NCI-H1105 (cell line): ENCODE measurements at regions not wholly inside any gene's neighbourhood (a gene's known extent, or its start where the extent isn't known, plus 50 kb on each side); places are given as distances from the start of the nearest gene placed in this dataset.

Experiments
- DNase-seq: peaks from one replicate; lab custom pipeline; 2025; lab: John Stamatoyannopoulos, UW

DNA sequence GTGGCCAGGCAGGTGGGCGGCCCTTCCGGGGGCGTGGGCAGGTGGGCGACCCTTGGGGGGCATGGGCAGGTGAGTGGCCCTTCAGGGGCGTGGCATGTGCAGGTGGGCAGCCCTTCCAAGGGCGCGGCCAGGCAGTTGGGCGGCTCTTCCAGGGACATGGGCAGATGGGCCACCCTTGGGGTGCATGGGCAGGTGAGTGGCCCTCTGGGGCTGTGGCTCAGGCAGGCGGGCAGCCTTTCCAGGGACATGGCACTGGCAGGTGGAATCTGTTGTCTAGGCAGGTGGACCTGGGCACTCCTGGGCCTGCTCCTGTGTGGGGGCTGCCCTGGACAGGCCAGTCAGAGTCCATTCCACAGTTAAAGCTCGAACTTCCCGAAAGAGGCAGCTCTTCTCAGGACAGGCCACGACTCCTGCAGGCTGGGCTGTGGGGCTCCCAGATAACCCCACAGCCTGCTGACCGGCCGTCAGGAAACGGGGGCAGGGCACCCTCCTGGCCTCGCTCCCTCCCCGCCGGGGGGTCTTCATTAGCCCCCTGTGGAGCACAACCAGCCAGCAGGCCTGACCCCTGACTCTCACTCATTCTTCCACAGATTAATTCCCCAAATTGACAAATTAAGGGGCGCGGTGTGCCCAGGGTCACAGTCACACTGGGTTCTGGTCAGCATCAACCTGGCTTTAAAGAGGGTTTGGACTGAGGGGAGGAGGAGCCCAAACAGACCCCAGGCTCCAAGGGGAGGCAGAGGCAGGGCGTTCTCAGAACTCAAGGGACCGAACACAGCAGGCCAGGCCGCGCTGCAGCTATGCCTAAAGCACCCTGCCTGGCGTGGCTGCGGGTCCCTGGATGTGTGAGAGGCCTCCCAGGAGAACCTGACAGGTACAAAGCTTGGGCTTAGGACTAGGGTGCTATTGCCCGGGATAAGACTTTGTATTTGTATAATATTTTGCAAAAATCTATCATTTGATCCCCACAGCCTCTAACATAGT lies 130.0 kb downstream of the DLL1 start:
- no peak for DNase-seq

DNA sequence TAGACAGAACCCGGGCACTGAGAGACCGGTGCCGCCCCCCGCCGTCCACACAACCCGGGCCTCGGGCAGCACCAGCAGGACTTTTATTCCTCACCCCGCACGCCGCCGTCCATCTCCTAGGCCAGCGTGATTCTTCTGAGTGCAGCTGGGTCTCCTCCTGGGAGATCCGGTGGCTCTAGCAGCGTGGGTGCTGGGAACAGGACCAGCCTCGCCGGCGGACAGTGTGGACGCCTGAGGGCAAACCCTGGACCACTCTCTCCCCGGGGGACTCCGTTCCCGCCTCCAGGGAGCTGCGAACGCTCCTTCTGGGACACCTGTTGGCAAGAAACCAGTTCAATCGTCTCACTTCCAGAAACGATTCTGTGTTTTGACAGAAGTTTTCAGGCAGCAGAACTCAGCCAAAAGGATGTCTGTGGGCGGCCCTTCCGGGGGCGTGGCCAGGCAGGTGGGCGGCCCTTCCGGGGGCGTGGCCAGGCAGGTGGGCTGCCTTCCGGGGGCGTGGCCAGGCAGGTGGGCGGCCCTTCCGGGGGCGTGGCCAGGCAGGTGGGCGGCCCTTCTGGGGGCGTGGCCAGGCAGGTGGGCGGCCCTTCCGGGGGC lies 130.7 kb downstream of the DLL1 start:
- no peak for DNase-seq

DNA sequence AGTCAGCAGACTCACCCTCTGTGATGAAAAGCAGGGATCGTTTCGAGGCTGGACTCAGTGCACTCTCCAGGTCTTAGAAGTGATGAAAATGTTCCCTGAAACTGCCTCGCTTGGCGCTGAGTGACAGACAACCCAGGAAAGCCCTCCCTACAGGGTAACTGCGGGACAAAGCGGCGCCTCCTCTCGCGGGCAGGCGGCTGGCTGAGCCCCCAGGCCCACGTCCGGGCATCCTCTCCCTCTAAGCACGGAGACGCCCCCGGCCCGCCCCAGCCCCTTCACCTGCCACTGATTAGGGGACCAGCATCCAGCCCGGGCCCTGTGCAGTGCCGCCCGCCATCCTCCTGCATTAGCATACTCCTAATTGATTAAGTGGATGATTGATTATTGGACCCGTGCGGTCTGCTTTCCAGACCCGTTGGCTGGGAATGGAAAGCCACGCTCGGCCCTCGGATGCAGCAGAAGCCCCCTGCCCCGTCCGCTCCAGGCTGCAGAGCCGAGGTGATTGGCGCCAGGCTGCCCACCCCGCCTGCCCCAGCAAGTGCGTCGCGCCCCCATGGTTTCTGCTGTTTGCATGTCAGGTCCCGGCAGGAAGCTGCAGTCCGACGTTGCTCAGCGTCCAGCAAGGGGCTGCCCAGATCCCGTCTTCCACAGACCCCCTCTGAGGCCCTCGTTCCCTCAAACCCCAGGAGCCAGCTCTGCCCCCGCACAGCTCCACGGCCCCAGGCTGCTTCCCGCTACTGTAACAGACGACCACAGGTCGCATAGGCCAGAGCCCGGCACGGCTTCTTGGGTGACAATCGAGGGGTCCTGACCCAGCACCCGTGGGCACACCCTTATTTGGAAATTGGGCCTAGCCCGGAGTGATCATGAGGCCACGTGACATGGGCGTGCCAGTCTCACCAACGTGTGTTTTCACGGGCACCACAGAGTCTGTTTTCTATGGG lies 131.6 kb downstream of the DLL1 start:
- no peak for DNase-seq

DNA sequence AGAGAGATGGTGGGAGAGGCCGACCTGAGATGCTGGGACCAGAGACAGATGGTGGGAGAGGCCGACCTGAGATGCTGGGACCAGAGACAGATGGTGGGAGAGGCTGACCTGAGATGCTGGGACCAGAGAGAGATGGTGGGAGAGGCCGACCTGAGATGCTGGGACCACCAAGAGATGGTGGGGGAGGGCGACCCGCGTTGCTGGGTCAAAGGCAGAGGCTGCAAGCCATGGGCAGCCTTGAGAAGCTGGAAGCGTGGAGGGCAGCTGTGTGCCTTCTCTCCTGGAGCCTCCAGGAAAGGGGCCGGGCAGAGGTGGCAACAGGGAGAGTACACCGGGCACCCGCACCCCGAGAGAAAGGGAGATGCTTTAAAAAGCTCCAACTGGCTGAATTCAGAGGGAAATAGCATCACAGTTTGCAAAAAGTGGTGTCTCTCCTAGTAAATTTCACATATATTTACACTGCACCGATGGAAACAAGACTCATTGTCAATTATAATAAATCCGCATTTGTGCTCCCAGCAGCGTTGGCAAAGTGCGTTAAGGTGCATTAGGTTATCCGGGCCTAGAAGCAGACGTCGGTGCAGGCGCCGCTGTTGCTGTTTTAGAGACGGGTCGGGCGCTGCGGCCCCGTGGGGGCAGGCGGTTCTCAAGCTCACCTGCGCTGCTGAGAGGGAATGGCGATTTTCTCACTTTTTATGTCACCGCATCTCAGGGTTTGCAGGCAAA lies 132.4 kb downstream of the DLL1 start:
- DNase-seq: no peak

DNA sequence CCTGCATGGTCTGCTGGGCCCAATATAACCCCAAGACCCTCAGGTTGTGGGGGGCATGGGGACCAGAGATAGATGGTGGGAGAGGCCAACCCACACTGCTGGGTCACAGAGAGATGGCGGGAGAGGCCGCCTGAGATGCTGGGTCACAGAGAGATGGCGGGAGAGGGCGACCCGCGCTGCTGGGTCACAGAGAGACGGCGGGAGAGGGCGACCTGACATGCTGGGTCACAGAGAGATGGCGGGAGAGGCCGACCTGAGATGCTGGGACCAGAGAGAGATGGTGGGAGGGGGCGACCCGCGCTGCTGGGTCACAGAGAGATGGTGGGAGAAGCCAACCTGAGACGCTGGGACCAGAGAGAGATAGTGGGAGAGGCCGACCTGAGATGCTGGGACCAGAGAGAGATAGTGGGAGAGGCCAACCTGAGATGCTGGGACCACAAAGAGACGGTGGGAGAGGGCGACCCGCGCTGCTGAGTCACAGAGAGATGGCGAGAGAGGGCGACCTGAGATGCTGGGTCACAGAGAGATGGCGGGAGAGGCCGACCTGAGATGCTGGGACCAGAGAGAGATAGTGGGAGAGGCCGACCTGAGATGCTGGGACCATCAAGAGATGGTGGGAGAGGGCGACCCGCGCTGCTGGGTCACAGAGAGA lies 133.2 kb downstream of the DLL1 start:
- DNase-seq: no peak

DNA sequence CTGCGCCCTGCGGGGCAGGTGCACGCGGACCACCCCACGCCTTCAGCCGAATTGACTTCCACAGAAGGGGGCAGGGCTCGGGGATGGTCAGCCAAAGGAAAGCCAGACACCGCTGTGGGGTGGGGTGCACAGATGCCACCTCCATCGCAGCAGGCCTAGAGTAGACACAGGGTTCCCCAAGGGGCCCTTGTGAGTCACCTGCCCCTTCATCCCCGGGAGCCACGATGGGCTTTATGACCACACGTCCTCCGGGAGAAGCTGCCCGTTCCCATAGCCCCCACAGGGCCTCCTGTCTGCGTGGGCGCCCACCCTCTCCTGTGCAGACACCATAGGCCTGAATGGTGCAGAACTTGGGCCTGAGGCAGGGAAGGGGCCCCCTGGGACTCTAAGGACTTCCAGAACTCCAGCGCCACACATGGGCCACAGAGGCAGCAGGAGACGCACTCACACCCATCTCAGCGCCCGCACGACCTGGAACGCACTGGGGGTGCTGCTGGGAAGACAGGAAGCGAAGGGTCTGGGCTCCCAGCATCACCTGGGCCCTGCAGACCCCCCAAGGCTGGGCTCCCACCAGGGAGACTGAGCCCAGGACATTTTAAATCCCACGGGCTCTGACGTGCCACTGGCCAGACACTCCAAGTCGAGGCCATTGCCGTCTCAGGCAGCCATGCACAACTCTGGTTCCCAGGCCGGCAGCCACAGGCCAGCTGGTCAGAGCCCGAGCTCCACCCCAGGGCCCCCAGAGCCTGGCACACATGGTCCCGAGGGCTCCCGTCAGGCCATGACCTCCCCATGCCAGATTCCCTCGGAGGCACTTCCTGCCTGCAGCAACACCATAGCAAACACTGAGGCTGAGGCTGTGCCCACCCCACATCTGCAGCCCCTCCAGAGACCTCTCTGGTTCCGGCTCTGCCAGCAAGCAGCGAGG lies 134.2 kb downstream of the DLL1 start:
- DNase-seq: no peak

DNA sequence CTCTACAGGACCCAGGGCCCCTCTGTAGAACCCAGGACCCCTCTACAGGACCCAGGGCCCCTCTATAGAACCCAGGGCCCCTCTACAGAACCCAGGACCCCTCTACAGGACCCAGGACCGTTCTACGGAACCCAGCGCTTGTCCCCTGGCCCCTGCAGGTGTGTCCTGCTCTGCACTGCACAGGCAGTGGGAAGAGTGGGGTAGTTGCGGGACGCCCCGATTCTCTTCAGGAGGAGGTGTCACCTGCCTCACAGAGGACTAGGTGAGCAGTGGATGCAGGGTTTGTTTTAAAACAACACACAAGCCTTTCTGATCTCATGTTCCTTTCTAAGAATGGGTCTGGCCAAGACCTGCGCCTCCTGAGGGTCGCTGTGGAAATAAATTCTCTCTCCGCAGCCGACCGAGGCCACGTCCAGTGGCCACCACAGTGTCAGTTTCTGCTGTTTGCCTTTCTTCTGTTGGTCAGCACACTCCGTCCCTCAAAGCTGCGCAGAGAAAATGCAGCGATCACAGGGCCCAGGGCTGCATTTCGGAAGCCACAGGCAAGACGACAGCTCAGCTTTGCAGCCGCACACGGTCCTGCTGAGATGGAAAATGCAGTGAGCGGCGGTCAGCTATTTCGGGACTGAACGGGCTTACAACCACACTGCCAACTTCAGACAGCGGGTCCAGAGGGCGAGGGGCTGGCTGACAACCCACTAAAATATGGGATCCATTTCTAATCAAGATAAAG lies 135.2 kb downstream of the DLL1 start:
- no peak for DNase-seq

DNA sequence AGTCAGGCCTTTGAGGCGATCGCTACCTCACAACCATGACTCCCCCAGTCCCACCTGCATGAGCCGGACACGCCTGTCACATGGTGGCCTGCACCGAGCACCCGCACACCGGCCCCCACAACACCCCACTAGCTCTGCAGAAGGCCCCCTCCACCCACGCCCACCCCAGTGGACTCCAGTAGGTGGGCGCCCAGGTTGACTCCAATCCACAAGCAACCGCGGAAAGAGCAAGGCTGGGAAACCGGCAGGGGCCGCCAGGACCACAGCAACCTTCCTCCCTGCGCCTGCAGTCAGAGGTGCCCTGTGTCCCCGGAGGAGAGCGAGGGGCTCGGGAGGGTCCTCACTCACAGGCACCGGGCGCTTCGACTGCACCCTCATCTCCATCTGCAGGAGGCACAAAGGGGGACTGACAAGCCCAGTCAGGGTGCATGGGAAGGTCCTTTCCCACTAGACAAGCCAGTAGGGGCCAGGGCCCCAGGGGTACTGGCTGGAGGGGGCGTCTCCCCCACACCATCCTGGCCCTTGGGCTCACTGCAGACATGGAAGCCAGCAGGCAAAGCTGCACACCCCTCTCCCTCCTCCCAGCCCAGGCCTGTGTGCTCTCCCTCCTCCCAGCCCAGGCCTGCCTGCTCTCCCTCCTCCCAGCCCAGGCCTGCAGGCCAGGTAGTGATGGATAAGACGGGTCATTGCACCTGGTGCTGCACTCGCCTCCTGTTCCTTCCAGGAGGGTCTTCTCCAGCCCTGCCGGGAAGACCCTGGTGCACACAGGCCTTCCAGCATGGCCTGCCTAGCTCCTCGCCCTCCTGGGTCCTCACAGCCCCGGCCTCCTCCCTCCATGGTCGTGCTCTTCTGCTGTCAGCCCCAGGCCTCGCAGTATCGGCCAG lies 137.2 kb downstream of the DLL1 start:
- DNase-seq: no peak

DNA sequence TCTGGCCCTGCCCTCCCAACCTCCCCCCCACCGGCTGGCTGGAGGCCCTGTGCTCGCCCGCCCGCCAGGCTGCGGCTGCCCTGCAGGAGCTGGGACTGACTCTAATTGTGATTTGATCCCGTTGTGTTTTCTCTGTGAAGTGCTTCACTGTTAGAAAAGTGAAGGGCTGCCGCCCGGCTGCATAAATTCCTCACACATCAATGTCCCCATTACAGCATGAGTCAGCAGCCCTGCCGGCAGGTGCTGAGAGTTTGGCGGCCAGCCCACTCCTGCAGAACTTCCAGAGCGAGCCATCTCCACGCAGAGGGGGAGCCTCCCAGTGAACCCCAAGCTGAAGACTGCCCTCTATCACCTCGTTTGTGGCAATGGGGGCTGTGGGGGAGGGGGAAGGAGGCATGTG lies 137.9 kb downstream of the DLL1 start:
- DNase-seq: peak; percentile 96

DNA sequence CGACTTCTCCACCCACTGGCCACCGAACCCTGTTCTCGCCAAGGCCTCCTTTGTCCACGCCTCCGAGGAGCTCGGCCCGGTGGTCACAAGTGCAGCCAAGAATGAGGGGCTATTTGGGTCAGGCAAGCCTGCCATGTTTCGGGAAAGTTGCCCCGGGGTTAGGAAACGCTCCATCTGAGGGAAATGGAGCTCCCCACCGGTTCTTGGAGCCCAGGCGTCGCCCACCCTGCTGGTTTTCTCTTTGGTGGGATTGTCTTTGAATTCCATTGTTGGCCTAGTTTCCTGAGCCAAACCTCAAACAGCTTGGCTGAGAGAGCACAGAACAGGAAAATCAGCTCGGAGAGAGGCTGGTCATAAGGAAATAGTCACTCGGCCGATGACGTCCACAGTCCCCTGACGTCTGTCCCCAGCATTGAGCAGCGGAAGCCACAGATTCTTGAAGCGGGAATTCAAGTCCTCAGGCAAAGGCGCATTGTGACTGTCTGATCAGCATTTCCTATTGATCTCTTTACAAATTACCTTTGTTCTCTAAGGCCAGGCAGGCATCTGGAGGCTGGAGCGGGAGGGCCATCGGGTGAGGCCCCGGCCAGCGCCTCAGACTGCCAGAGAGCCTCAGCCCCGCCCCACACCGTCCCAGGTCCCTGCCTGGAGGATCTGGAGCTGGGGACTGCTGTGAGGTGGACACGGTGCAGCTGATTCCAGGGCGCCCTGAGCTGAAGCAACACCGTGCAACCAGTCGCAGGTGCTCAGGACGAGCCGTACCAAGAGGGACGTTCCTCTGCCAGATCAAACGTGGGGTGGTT lies 138.6 kb downstream of the DLL1 start:
- DNase-seq: no peak

DNA sequence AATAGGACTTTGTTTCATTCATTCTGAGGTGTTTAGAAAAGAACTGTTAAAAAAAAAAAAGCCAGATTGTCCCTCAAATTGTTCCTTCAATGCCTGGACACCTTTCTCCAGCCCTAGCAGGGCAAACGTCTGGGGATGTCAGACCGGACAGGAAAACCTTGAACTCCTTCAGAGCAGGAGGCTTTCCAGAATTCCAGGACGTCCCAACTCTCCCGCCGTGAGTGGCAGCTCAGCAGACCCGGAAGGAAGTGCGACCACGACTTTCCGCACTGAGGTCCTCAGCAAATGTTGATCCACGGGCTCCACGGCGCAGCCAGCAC lies 139.1 kb downstream of the DLL1 start:
- no peak for DNase-seq

DNA sequence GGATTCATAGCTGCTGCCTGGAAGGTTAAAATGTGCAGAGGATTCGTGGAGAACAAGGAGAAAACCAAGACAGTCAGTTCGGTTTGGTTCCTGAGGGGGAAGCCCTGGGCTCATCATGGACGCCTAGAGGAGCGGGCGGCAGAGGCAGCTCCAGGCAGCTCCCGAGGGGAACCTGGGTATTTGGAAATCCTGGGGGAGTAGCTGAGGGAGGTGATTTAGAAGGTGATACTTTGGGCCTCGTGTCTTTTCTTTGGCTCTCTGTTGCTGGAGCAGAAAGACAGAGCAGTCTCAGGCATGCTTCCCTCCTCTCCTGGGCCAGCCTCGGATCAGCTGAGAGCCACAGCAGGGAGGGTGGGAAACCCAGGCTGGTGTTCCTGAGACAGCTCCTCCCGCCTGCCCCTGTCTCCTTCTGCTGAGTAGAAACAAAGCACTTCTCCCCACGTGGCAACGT lies 139.5 kb downstream of the DLL1 start:
- no peak for DNase-seq

DNA sequence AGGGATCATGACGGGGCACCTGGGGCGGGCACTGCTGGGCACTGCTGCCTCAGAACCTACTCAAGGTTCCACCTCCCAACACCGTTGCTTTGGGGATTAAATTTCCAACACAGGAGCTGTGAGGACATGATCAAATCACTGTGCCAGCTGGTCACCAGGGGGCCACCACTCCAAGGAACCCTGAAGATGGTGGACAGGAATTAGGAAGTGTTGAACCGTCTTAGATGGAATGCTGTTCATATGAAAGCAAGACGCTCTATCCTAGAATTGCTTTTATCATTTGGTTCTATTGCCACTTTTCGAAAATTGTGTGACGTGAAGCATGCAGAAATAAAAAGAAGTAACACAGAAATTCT lies 140.3 kb downstream of the DLL1 start:
- DNase-seq: no peak

DNA sequence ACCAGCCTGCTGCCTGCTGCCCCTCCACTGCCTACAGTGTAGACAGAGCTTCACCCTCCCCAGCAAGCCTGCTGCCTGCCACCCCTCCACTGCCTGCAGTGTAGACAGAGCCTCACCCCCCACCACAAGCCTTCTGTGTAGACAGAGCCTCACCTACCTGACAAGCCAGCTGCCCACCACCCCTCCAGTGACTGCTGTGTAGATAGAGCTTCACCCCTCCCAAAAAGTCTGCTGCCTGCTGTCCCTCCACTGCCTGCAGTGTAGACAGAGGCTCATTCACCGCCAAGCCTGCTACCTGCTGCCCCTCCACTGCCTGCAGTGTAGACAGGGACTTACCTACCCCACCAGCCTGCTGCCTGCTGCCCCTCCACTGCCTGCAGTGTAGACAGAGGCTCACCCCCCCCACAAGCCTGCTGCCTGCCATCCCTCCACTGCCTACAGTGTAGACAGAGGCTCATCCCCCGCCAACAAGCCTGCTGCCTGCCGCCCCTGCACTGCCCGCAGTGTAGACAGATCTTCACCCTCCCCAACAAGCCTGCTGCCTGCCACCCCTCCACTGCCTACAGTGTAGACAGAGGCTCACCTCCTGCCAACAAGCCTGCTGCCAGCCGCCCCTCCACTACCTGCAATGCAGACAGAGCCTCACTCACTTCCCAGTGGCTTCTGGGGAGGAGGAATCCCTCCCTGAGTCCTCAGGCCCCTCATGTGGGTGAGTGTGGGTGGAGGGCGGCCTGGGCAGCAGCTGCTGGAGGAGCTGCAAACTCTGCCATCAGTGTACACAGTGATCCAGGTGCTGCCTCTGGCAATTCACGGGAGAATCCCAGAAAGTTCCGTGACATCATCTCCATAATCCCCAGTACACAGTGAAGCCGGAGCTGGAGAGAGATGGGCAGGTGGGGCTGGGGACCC lies 140.9 kb downstream of the DLL1 start:
- no peak for DNase-seq

DNA sequence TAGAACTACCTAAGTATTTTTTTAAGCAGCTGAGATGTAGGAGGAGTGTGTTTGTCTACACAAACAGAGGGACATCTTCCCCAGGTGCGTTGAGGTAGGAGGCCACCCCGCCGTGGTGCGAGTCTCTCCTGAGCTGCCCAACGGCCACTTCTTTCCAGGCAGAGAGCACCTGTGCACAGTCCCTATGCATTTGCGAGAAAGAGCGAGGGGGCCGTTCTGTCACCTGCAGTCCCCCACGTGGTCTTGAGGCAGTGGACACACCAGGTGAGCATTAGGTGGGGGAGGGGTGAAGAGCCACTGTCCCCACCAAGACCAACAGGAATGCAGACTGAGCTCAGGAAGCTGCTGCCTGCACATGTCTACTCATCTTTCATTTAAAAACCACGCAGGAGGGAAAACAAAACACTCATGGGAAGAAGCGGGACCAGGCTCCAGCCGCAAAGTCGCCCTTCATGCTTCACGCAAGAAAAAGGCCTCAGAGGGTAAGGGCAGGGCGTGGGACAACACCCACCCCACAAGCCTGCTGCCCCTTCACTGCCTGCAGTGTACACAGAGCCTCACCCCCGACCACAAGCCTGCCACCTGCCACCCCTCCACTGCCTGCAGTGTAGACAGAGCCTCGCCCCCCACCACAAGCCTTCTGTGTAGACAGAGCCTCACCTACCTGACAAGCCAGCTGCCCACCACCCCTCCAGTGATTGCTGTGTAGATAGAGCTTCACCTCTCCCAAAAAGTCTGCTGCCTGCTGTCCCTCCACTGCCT lies 142.0 kb downstream of the DLL1 start:
- DNase-seq: no peak
